Endothelial cell of umbilical vein (primary cell): ENCODE measurements at regions not wholly inside any gene's neighbourhood (a gene's known extent, or its start where the extent isn't known, plus 50 kb on each side); places are given as distances from the start of the nearest gene placed in this dataset.

Source experiments
- BruUV-seq: library from RNA; stranded (reverse); fragments of 400-500 nt; replicated peaks from 2 replicates; lab custom pipeline; 2021; lab: Mats Ljungman, UMichigan
- CTCF ChIA-PET: fragments of 300-600, 350-600 bp; sonication (Branson Sonifier 250); formaldehyde crosslinking; loops from one replicate; lab custom pipeline; 2021; ENCODE audit warnings: antibody characterized with exemption, inconsistent platforms; lab: Charles Lee
- POLR2A ChIA-PET: fragments of 300-600, 350-600 bp; sonication (Branson Sonifier 250); formaldehyde crosslinking; loops from one replicate; lab custom pipeline; 2021; ENCODE audit warnings: antibody characterized with exemption, inconsistent platforms; lab: Charles Lee
- DNase-seq: peaks from one replicate; pipeline ENCODE4 v3.0.0-alpha.2; 2011; ENCODE audit warnings: low read depth, low spot score
- FAIRE-seq: peaks from 2 replicates; lab custom pipeline; 2011; peaks lifted over from hg19 to GRCh38; lab: Jason Lieb, UNC
- H2AFZ ChIP-seq: 2 replicates; pipeline ENCODE4 v1.6.0; 2012; ENCODE audit warnings: low read depth, low read length, control low read depth, inconsistent platforms
- H3K27ac ChIP-seq: 2 replicates; pipeline ENCODE4 v1.5.1; 2011; ENCODE audit warnings: low read depth, mild to moderate bottlenecking, control low read depth, low read length, moderate library complexity; ENCODE audit not compliant: insufficient read depth
- H3K27me3 ChIP-seq, 2 experiments: 2 replicates each; pipeline versions ENCODE4 v1.6.0 to v1.6.1; 2011; ENCODE audit warnings: low read length in 2 of 2, mixed read lengths in 1 of 2; ENCODE audit not compliant: control insufficient read depth in 2 of 2, insufficient read depth in 2 of 2
- H3K36me3 ChIP-seq, 2 experiments: 2 replicates in 1 of 2; 3 replicates in 1 of 2; pipeline ENCODE4 v1.5.1; 2011; ENCODE audit warnings: low read length in 2 of 2, mild to moderate bottlenecking in 1 of 2, moderate library complexity in 1 of 2; ENCODE audit not compliant: control insufficient read depth in 2 of 2, insufficient read depth in 2 of 2; ENCODE audit errors: extremely low read depth in 1 of 2
- H3K4me1 ChIP-seq: 3 replicates; pipeline ENCODE4 v1.5.1; 2011; ENCODE audit warnings: mild to moderate bottlenecking, low read length; ENCODE audit not compliant: control insufficient read depth, insufficient read depth; ENCODE audit errors: extremely low read depth
- H3K4me2 ChIP-seq: 2 replicates; pipeline ENCODE4 v1.6.1; 2011; ENCODE audit warnings: low read length, control low read depth, mixed read lengths; ENCODE audit not compliant: insufficient read depth
- H3K4me3 ChIP-seq, 3 experiments: fragments of 200-600 bp in 1 of 3; sonication (generic), shearing (Covaris generic) in 1 of 3; replicated peaks in 1 of 3; 2 replicates each; pipeline ENCODE4 v1.5.1; 2011 to 2016; ENCODE audit warnings: control low read depth in 3 of 3, low read length in 3 of 3, mild to moderate bottlenecking in 2 of 3, inconsistent platforms in 1 of 3, low read depth in 1 of 3, moderate library complexity in 1 of 3; ENCODE audit not compliant: insufficient read depth in 1 of 3
- H3K79me2 ChIP-seq: 2 replicates; pipeline ENCODE4 v1.6.0; 2012; ENCODE audit warnings: low read length, inconsistent platforms; ENCODE audit not compliant: control insufficient read depth, insufficient read depth
- H3K9ac ChIP-seq: replicated peaks from 2 replicates; pipeline ENCODE3; 2011; ENCODE audit warnings: low read length, control low read depth; ENCODE audit not compliant: insufficient read depth; ENCODE audit errors: extremely low read depth
- H3K9me1 ChIP-seq: replicated peaks from 3 replicates; pipeline ENCODE4 v1.6.0; 2011; ENCODE audit warnings: mild to moderate bottlenecking, low read length; ENCODE audit not compliant: control insufficient read depth, insufficient read depth; ENCODE audit errors: extremely low read depth
- H3K9me3 ChIP-seq: replicated peaks from 2 replicates; pipeline ENCODE4 v1.5.1; 2012; ENCODE audit warnings: low read length, inconsistent platforms; ENCODE audit not compliant: control insufficient read depth, insufficient read depth
- H4K20me1 ChIP-seq: replicated peaks from 2 replicates; pipeline ENCODE3; 2011; ENCODE audit warnings: mild to moderate bottlenecking, low read length; ENCODE audit not compliant: control insufficient read depth, insufficient read depth; ENCODE audit errors: extremely low read depth
- CTCF ChIP-seq, 2 donors: IDR thresholded peaks; 1 replicate in 1 of 2; 2 replicates in 1 of 2; pipeline ENCODE4 v1.5.1; 2011; ENCODE audit warnings: low read length in 2 of 2, mild to moderate bottlenecking in 2 of 2, moderate library complexity in 2 of 2, control low read depth in 1 of 2, inconsistent platforms in 1 of 2, low read depth in 1 of 2; ENCODE audit not compliant: insufficient read depth in 1 of 2; ENCODE audit errors: extremely low read depth in 1 of 2
- EZH2 ChIP-seq: IDR thresholded peaks from 2 replicates; pipeline ENCODE4 v1.6.1; 2012; ENCODE audit warnings: borderline replicate concordance, low read depth, mild to moderate bottlenecking, moderate library complexity, low read length, inconsistent platforms; ENCODE audit not compliant: severe bottlenecking
- FOS ChIP-seq: IDR thresholded peaks from 2 replicates; pipeline ENCODE4 v1.6.1; 2011; ENCODE audit warnings: mild to moderate bottlenecking, low read length, moderate library complexity, borderline replicate concordance; ENCODE audit not compliant: insufficient read depth
- GATA2 ChIP-seq: IDR thresholded peaks from 2 replicates; pipeline ENCODE4 v1.7.0; 2011; ENCODE audit warnings: low read depth, mild to moderate bottlenecking, moderate library complexity, mixed read lengths, low read length; ENCODE audit not compliant: insufficient read length, insufficient read depth
- JUN ChIP-seq: IDR thresholded peaks from 2 replicates; pipeline ENCODE4 v1.6.1; 2011; ENCODE audit warnings: borderline replicate concordance, low read depth; ENCODE audit not compliant: insufficient read length, insufficient read depth
- MAX ChIP-seq: IDR thresholded peaks from 2 replicates; pipeline ENCODE4 v1.6.1; 2011; ENCODE audit not compliant: insufficient read depth, insufficient read length
- MYC ChIP-seq: IDR thresholded peaks from one replicate; pipeline ENCODE4 v1.6.1; 2011; ENCODE audit warnings: mild to moderate bottlenecking, low read depth, low read length
- POLR2A ChIP-seq: IDR thresholded peaks from 2 replicates; pipeline ENCODE4 v1.6.1; 2012; ENCODE audit warnings: low read depth, mild to moderate bottlenecking, control low read depth, low read length
- POLR2AphosphoS5 ChIP-seq: IDR thresholded peaks from 2 replicates; pipeline ENCODE4 v1.6.1; 2012; ENCODE audit warnings: low read depth, mild to moderate bottlenecking, control low read depth, low read length, moderate library complexity; ENCODE audit not compliant: insufficient read depth
- dilution Hi-C: fragments of 300-500 bp; cut with MboI; formaldehyde crosslinking; loops from one replicate; pipeline ENCODE4 v1.15.0; 2019; ENCODE audit warnings: low sequenced_read_pairs; ENCODE audit not compliant: extremely low pct_ligation_motif_present
- intact Hi-C: fragments of 100-400 bp; cut with micrococcal nuclease; formaldehyde crosslinking; loops from one replicate; pipeline ENCODE4 v1.10.0; 2022

- Histone ChIP-seq H2AFZ (no peak overlapping the region), H3K27me3 (no peaks in the 10 kb centered on the region), H3K4me1 (no peaks in the 10 kb centered on the region), H4K20me1 (no peaks in the 10 kb centered on the region), H3K9me3 (no peaks in the 10 kb centered on the region), H3K9me1 (no peaks in the 10 kb centered on the region), H3K79me2 (no peaks in the 10 kb centered on the region), H3K4me3 (no peak overlapping the region), H3K27ac (no peak overlapping the region), H3K36me3 (no peaks in the 10 kb centered on the region), H3K9ac (no peak overlapping the region), H3K4me2 (no peak overlapping the region)
- ChIA-PET POLR2A (no interaction called here), CTCF (interaction anchor here (1.5 kb wide), 1 partner anchor 250 kb away, joined by 3 read pairs; no protein-coding TSS in a partner anchor)
- FAIRE-seq (no peak), DNase-seq (no peak)
- TF ChIP-seq MAX (no peak), GATA2 (no peak), POLR2A (no peak), EZH2 (no peak), FOS (no peak), CTCF (IDR thresholded peaks at IDR 0.05; ENCODE audit: extremely low read depth in 1 of 2, insufficient read depth in 1 of 2, low read depth in 1 of 2, low read length in 2 of 2) (no peak), MYC (no peak), JUN (no peak), POLR2AphosphoS5 (no peak)
- BruUV-seq = no TSS peak
- intact Hi-C loops = no loop called here
- dilution Hi-C loops = no loop called here
These were observed 523.2 kb downstream of the BUD13 start for GRCh38 chr11:116249561-116249960.
